ENCODE measurements at regions not wholly inside any gene's neighbourhood (a gene's known extent, or its start where the extent isn't known, plus 50 kb on each side); places are given as distances from the start of the nearest gene placed in this dataset.

DNA sequence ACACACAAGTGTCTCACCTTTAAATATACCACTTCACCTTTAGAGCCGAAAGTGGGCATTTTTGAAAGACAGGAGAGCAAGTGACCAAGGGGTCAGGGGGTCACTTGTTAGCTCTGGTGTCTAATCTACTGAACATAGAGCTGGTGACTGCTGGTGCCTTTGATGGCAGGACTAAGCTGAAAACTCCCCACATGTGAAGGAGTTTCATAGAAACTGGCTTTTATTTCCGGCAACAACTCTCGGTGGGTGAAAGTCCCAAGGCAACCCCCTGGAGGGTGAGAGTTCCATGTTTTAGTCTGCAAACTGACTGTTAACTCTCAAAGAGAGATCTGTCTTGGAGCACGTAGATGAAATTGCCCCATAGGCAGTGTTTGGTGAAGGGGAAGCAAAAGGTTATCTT, 466.9 kb downstream of the DMRTA1 start:
- Histone ChIP-seq H3K27ac (ENCODE audit: low read depth, low read length) (no peak overlapping the region), H3K18ac (ENCODE audit: low read length) (no peak overlapping the region), H3K23ac (ENCODE audit: low read length) (no peak overlapping the region), H2AK5ac (ENCODE audit: low read length) (no peak overlapping the region), H3K79me2 (ENCODE audit: control insufficient read depth, insufficient read depth, low read length, poor library complexity) (no peaks in the 10 kb centered on the region), H2BK12ac (ENCODE audit: low read length) (no peak overlapping the region), H3K9ac (ENCODE audit: low read length) (no peak overlapping the region), H4K8ac (ENCODE audit: low read depth, low read length) (no peak overlapping the region), H3K9me3 (ENCODE audit: insufficient read depth, low read depth, low read length) (no peaks in the 10 kb centered on the region), H2AFZ (ENCODE audit: insufficient read depth, low read length, poor library complexity) (no peak overlapping the region), H3K36me3 (ENCODE audit: control insufficient read depth in 1 of 2, insufficient read depth in 2 of 2, low read length in 2 of 2) (no peaks in the 10 kb centered on the region), H3K14ac (ENCODE audit: low read length) (no peak overlapping the region), H2BK5ac (ENCODE audit: low read depth, low read length, poor library complexity) (no peak overlapping the region), H3K4me3 (ENCODE audit: low read depth, low read length) (no peak overlapping the region), H3K4me1 (ENCODE audit: control insufficient read depth in 1 of 2, insufficient read depth in 2 of 2, low read length in 2 of 2) (no peaks in the 10 kb centered on the region), H4K91ac (ENCODE audit: low read depth, low read length) (no peak overlapping the region), H3K79me1 (ENCODE audit: low read length) (no peaks in the 10 kb centered on the region), H3K27me3 (ENCODE audit: insufficient read depth, low read length) (no peaks in the 10 kb centered on the region), H4K12ac (ENCODE audit: low read depth, low read length) (no peak overlapping the region), H3K4ac (ENCODE audit: low read depth, low read length) (no peak overlapping the region), H3K4me2 (ENCODE audit: low read length) (no peak overlapping the region), H2BK120ac (ENCODE audit: insufficient read depth, low read length, poor library complexity) (no peak overlapping the region)
- no peak for DNase-seq
- WGBS (ENCODE audit: extremely low coverage, insufficient coverage, insufficient read length): no CpG with 5 or more reads among the region's 4 CpGs

DNA sequence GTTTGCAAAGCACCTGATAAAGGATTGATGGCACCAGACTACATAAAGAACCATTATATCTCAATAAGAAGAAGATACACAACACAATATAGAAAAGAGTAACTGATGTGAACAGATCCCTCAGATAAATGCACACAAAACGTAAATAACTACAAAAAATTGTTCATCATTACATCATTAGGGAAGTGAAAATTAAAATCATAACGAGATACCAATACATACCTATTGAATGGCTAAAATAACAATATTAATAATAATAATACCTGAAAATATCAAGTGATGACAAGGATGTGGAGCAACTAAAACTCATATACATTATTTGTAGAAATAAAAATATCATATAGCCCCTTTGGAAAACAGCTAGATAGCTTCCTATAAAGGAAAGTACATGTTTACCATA, 469.5 kb downstream of the DMRTA1 start:
- Histone ChIP-seq H3K23ac (ENCODE audit: low read length) (no peak overlapping the region), H3K9ac (ENCODE audit: low read length) (no peak overlapping the region), H3K9me3 (ENCODE audit: insufficient read depth, low read depth, low read length) (no peaks in the 10 kb centered on the region), H2BK120ac (ENCODE audit: insufficient read depth, low read length, poor library complexity) (no peak overlapping the region), H3K79me2 (ENCODE audit: control insufficient read depth, insufficient read depth, low read length, poor library complexity) (no peaks in the 10 kb centered on the region), H4K8ac (ENCODE audit: low read depth, low read length) (no peak overlapping the region), H2BK12ac (ENCODE audit: low read length) (no peak overlapping the region), H3K18ac (ENCODE audit: low read length) (no peak overlapping the region), H3K36me3 (ENCODE audit: control insufficient read depth in 1 of 2, insufficient read depth in 2 of 2, low read length in 2 of 2) (no peaks in the 10 kb centered on the region), H3K4me1 (ENCODE audit: control insufficient read depth in 1 of 2, insufficient read depth in 2 of 2, low read length in 2 of 2) (no peaks in the 10 kb centered on the region), H4K91ac (ENCODE audit: low read depth, low read length) (no peak overlapping the region), H2AK5ac (ENCODE audit: low read length) (no peak overlapping the region), H3K14ac (ENCODE audit: low read length) (no peak overlapping the region), H4K12ac (ENCODE audit: low read depth, low read length) (no peak overlapping the region), H3K4me2 (ENCODE audit: low read length) (no peak overlapping the region), H2AFZ (ENCODE audit: insufficient read depth, low read length, poor library complexity) (no peak overlapping the region), H3K27me3 (ENCODE audit: insufficient read depth, low read length) (no peaks in the 10 kb centered on the region), H3K4ac (ENCODE audit: low read depth, low read length) (no peak overlapping the region), H3K27ac (ENCODE audit: low read depth, low read length) (no peak overlapping the region), H2BK5ac (ENCODE audit: low read depth, low read length, poor library complexity) (no peak overlapping the region), H3K4me3 (ENCODE audit: low read depth, low read length) (no peak overlapping the region), H3K79me1 (ENCODE audit: low read length) (no peaks in the 10 kb centered on the region)
- no CpG with 5 or more reads among the region's 2 CpGs for WGBS (ENCODE audit: extremely low coverage, insufficient coverage, insufficient read length)
- DNase-seq: no peak

DNA sequence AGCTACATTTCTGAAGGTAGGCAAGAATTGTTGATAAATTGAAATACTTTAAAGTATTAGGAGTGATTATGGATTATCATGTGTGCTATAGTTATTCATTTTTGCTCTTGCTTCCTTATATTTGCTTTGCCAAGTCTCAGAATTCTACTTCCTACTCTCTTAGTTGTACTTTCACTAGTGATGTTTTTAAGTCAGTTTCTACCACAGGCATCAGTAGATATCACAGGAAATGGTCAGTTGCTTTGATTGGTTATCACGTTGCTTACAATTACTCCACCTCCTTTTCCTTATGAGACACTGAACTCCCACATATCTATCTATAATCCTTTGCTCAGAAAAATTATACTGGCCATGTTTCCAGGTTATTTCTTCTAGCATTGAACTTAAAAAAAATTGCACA, 472.8 kb downstream of the DMRTA1 start:
- Histone ChIP-seq H4K91ac (ENCODE audit: low read depth, low read length) (no peak overlapping the region), H3K79me2 (ENCODE audit: control insufficient read depth, insufficient read depth, low read length, poor library complexity) (no peaks in the 10 kb centered on the region), H3K4ac (ENCODE audit: low read depth, low read length) (no peak overlapping the region), H3K9ac (ENCODE audit: low read length) (no peak overlapping the region), H3K14ac (ENCODE audit: low read length) (no peak overlapping the region), H3K9me3 (ENCODE audit: insufficient read depth, low read depth, low read length) (no peaks in the 10 kb centered on the region), H2BK120ac (ENCODE audit: insufficient read depth, low read length, poor library complexity) (no peak overlapping the region), H2BK5ac (ENCODE audit: low read depth, low read length, poor library complexity) (no peak overlapping the region), H4K8ac (ENCODE audit: low read depth, low read length) (no peak overlapping the region), H3K27ac (ENCODE audit: low read depth, low read length) (no peak overlapping the region), H3K79me1 (ENCODE audit: low read length) (no peaks in the 10 kb centered on the region), H3K18ac (ENCODE audit: low read length) (no peak overlapping the region), H2AK5ac (ENCODE audit: low read length) (no peak overlapping the region), H3K4me1 (ENCODE audit: control insufficient read depth in 1 of 2, insufficient read depth in 2 of 2, low read length in 2 of 2) (no peaks in the 10 kb centered on the region), H4K12ac (ENCODE audit: low read depth, low read length) (no peak overlapping the region), H2BK12ac (ENCODE audit: low read length) (no peak overlapping the region), H3K4me2 (ENCODE audit: low read length) (no peak overlapping the region), H3K27me3 (ENCODE audit: insufficient read depth, low read length) (no peaks in the 10 kb centered on the region), H3K23ac (ENCODE audit: low read length) (no peak overlapping the region), H3K36me3 (ENCODE audit: control insufficient read depth in 1 of 2, insufficient read depth in 2 of 2, low read length in 2 of 2) (no peaks in the 10 kb centered on the region), H3K4me3 (ENCODE audit: low read depth, low read length) (no peak overlapping the region), H2AFZ (ENCODE audit: insufficient read depth, low read length, poor library complexity) (no peak overlapping the region)
- DNase-seq: no peak
- WGBS (ENCODE audit: extremely low coverage, insufficient coverage, insufficient read length): no CpG with 5 or more reads among the region's 1 CpG

DNA sequence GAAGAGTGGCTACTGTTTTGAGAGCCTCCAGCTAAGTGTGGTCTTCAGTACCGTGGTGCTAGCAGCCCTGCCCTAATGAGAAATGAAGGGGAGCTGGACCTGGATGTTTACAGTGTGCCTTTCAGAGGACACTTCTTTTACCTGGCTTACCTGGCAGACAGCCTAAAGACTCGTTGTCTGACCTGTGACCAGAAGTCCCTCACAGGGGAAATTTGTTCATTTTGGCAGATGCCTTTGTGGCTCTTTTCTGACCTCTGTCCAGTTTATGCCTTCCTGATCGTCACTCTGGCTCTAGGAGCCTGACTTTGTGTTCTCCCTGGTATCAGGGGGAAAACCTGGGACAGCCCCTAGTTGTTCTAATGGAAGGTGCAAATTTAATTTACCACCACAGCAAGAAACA, 475.1 kb downstream of the DMRTA1 start:
- no peak overlapping the region for H3K23ac ChIP-seq (ENCODE audit: low read length)
- H2BK5ac ChIP-seq (ENCODE audit: low read depth, low read length, poor library complexity): no peak overlapping the region
- H4K91ac ChIP-seq (ENCODE audit: low read depth, low read length): no peak overlapping the region
- H3K18ac ChIP-seq (ENCODE audit: low read length): no peak overlapping the region
- DNase-seq: no peak
- H3K4me2 ChIP-seq (ENCODE audit: low read length): no peak overlapping the region
- H2BK12ac ChIP-seq (ENCODE audit: low read length): no peak overlapping the region
- no CpG with 5 or more reads among the region's 3 CpGs for WGBS (ENCODE audit: extremely low coverage, insufficient coverage, insufficient read length)
- H4K12ac ChIP-seq (ENCODE audit: low read depth, low read length): no peak overlapping the region
- no peak overlapping the region for H2AK5ac ChIP-seq (ENCODE audit: low read length)
- H3K9ac ChIP-seq (ENCODE audit: low read length): no peak overlapping the region
- H3K14ac ChIP-seq (ENCODE audit: low read length): no peak overlapping the region
- no peaks in the 10 kb centered on the region for H3K79me2 ChIP-seq (ENCODE audit: control insufficient read depth, insufficient read depth, low read length, poor library complexity)
- H3K27me3 ChIP-seq (ENCODE audit: insufficient read depth, low read length): no peaks in the 10 kb centered on the region
- H3K27ac ChIP-seq (ENCODE audit: low read depth, low read length): no peak overlapping the region
- H3K79me1 ChIP-seq (ENCODE audit: low read length): no peaks in the 10 kb centered on the region
- H3K4ac ChIP-seq (ENCODE audit: low read depth, low read length): no peak overlapping the region
- no peak overlapping the region for H2AFZ ChIP-seq (ENCODE audit: insufficient read depth, low read length, poor library complexity)
- H3K4me1 ChIP-seq (ENCODE audit: control insufficient read depth in 1 of 2, insufficient read depth in 2 of 2, low read length in 2 of 2): no peaks in the 10 kb centered on the region
- H3K36me3 ChIP-seq (ENCODE audit: control insufficient read depth in 1 of 2, insufficient read depth in 2 of 2, low read length in 2 of 2): no peaks in the 10 kb centered on the region
- H3K4me3 ChIP-seq (ENCODE audit: low read depth, low read length): no peak overlapping the region
- no peak overlapping the region for H2BK120ac ChIP-seq (ENCODE audit: insufficient read depth, low read length, poor library complexity)
- H3K9me3 ChIP-seq (ENCODE audit: insufficient read depth, low read depth, low read length): no peaks in the 10 kb centered on the region
- no peak overlapping the region for H4K8ac ChIP-seq (ENCODE audit: low read depth, low read length)
